ENCODE measurements at regions not wholly inside any gene's neighbourhood (a gene's known extent, or its start where the extent isn't known, plus 50 kb on each side); places are given as distances from the start of the nearest gene placed in this dataset.

GRCh38 chr18:44388329-44388728 lies 292.4 kb upstream of the SETBP1 start:
- no peak overlapping the region for H3K9ac ChIP-seq
- H3K4me3 ChIP-seq, result no peak overlapping the region
- H3K27ac ChIP-seq, result no peak overlapping the region
- H3K36me3 Mint-ChIP-seq, result no peaks in the 10 kb centered on the region
- no peaks in the 10 kb centered on the region for H3K9me3 ChIP-seq (ENCODE audit: low read depth)
- no peak for TF ChIP-seq EZH2phosphoT487 (IDR thresholded peaks at IDR 0.05)
- TF ChIP-seq EZH2 (IDR thresholded peaks at IDR 0.05), result no peak
- H3K27ac Mint-ChIP-seq, result no peak overlapping the region
- peaks cover 10% of the 10 kb centered on the region for H3K4me1 ChIP-seq
- H4K20me1 ChIP-seq (ENCODE audit: low read depth), result no peaks in the 10 kb centered on the region
- no peaks in the 10 kb centered on the region for H3K27me3 ChIP-seq
- H3K9me3 Mint-ChIP-seq, result no peaks in the 10 kb centered on the region
- H3K79me2 ChIP-seq (ENCODE audit: low read depth), result no peaks in the 10 kb centered on the region
- H3K4me2 ChIP-seq, result no peak overlapping the region
- no peaks in the 10 kb centered on the region for H3K4me1 Mint-ChIP-seq
- H3K36me3 ChIP-seq, result no peaks in the 10 kb centered on the region
- H3K27me3 Mint-ChIP-seq (ENCODE audit: insufficient read depth, low read depth), result no peaks in the 10 kb centered on the region
- no peak overlapping the region for H2AFZ ChIP-seq (replicated peaks)
- no peaks in the 10 kb centered on the region for H3F3A ChIP-seq (ENCODE audit: low read depth)
- H3K4me3 Mint-ChIP-seq, result no peak overlapping the region
- no peak for DNase-seq (ENCODE audit: low spot score)

- H3K36me3 ChIP-seq, result no peaks in the 10 kb centered on the region
- no peaks in the 10 kb centered on the region for H3K4me1 Mint-ChIP-seq
- DNase-seq (ENCODE audit: low spot score), result peak; percentile 19
- no peak overlapping the region for H2AFZ ChIP-seq (replicated peaks)
- no peaks in the 10 kb centered on the region for H3K27me3 ChIP-seq
- no peaks in the 10 kb centered on the region for H3K9me3 Mint-ChIP-seq
- no peak overlapping the region for H3K4me3 ChIP-seq
- H3K4me3 Mint-ChIP-seq, result no peak overlapping the region
- no peak overlapping the region for H3K27ac ChIP-seq
- no peak for TF ChIP-seq EZH2 (IDR thresholded peaks at IDR 0.05)
- TF ChIP-seq EZH2phosphoT487 (IDR thresholded peaks at IDR 0.05), result no peak
- TF ChIP-seq CTCF (IDR thresholded peaks at IDR 0.05), result no peak
- H3K27me3 Mint-ChIP-seq (ENCODE audit: insufficient read depth, low read depth), result no peaks in the 10 kb centered on the region
- no peak overlapping the region for H3K9ac ChIP-seq
- no peaks in the 10 kb centered on the region for H3K36me3 Mint-ChIP-seq
- peaks cover 11% of the 10 kb centered on the region for H3K4me1 ChIP-seq
- H3K27ac Mint-ChIP-seq, result no peak overlapping the region
- H4K20me1 ChIP-seq (ENCODE audit: low read depth), result no peaks in the 10 kb centered on the region
- H3K79me2 ChIP-seq (ENCODE audit: low read depth), result no peaks in the 10 kb centered on the region
- no peaks in the 10 kb centered on the region for H3K9me3 ChIP-seq (ENCODE audit: low read depth)
- H3F3A ChIP-seq (ENCODE audit: low read depth), result no peaks in the 10 kb centered on the region
- no peak overlapping the region for H3K4me2 ChIP-seq
These were observed 287.8 kb upstream of the SETBP1 start for GRCh38 chr18:44392933-44393332.

- Histone ChIP-seq H3K27ac (no peak overlapping the region), H3K27me3 (no peaks in the 10 kb centered on the region), H2AFZ (replicated peaks) (no peak overlapping the region), H3K9ac (no peak overlapping the region), H3K9me3 (ENCODE audit: low read depth) (no peaks in the 10 kb centered on the region), H3K36me3 (no peaks in the 10 kb centered on the region), H3K4me2 (no peak overlapping the region), H3K4me1 (peaks cover 11% of the 10 kb centered on the region), H3F3A (ENCODE audit: low read depth) (no peaks in the 10 kb centered on the region), H3K4me3 (no peak overlapping the region), H3K79me2 (ENCODE audit: low read depth) (no peaks in the 10 kb centered on the region), H4K20me1 (ENCODE audit: low read depth) (no peaks in the 10 kb centered on the region)
- H3K36me3 Mint-ChIP-seq, result no peaks in the 10 kb centered on the region
- H3K27me3 Mint-ChIP-seq (ENCODE audit: insufficient read depth, low read depth), result no peaks in the 10 kb centered on the region
- no peak overlapping the region for H3K4me3 Mint-ChIP-seq
- DNase-seq (ENCODE audit: low spot score), result no peak
- no peaks in the 10 kb centered on the region for H3K4me1 Mint-ChIP-seq
- TF ChIP-seq EZH2phosphoT487 (IDR thresholded peaks at IDR 0.05) (no peak), EZH2 (IDR thresholded peaks at IDR 0.05) (no peak), CTCF (IDR thresholded peaks at IDR 0.05) (no peak)
- H3K27ac Mint-ChIP-seq, result no peak overlapping the region
- no peaks in the 10 kb centered on the region for H3K9me3 Mint-ChIP-seq
These were observed 287.3 kb upstream of the SETBP1 start for GRCh38 chr18:44393406-44393805.

- H4K20me1 ChIP-seq (ENCODE audit: low read depth), result no peaks in the 10 kb centered on the region
- no peaks in the 10 kb centered on the region for H3K36me3 ChIP-seq
- H3K4me1 ChIP-seq, result peaks cover 11% of the 10 kb centered on the region
- H3K27ac ChIP-seq, result no peak overlapping the region
- H3K79me2 ChIP-seq (ENCODE audit: low read depth), result no peaks in the 10 kb centered on the region
- H3K4me2 ChIP-seq, result no peak overlapping the region
- no peaks in the 10 kb centered on the region for H3K4me1 Mint-ChIP-seq
- no peak overlapping the region for H3K4me3 Mint-ChIP-seq
- no peak for TF ChIP-seq EZH2 (IDR thresholded peaks at IDR 0.05)
- TF ChIP-seq CTCF (IDR thresholded peaks at IDR 0.05), result no peak
- TF ChIP-seq EZH2phosphoT487 (IDR thresholded peaks at IDR 0.05), result no peak
- no peaks in the 10 kb centered on the region for H3K9me3 Mint-ChIP-seq
- H3K27me3 Mint-ChIP-seq (ENCODE audit: insufficient read depth, low read depth), result no peaks in the 10 kb centered on the region
- no peaks in the 10 kb centered on the region for H3K27me3 ChIP-seq
- H3F3A ChIP-seq (ENCODE audit: low read depth), result no peaks in the 10 kb centered on the region
- H3K9me3 ChIP-seq (ENCODE audit: low read depth), result no peaks in the 10 kb centered on the region
- no peaks in the 10 kb centered on the region for H3K36me3 Mint-ChIP-seq
- H3K9ac ChIP-seq, result no peak overlapping the region
- no peak overlapping the region for H3K4me3 ChIP-seq
- H3K27ac Mint-ChIP-seq, result no peak overlapping the region
- DNase-seq (ENCODE audit: low spot score), result no peak
- no peak overlapping the region for H2AFZ ChIP-seq (replicated peaks)
These were observed 284.1 kb upstream of the SETBP1 start for GRCh38 chr18:44396550-44396949.

All from neural progenitor cell (in vitro differentiated cells).